GM12865 (cell line): ENCODE measurements at regions not wholly inside any gene's neighbourhood (a gene's known extent, or its start where the extent isn't known, plus 50 kb on each side); places are given as distances from the start of the nearest gene placed in this dataset.

Experiments used
- DNase-seq: peaks from one replicate; pipeline ENCODE4 v3.0.0; 2010; ENCODE audit warnings: low read depth
- H3K4me3 ChIP-seq: 2 replicates; pipeline ENCODE4 v1.5.1; 2011; ENCODE audit warnings: mild to moderate bottlenecking, low read depth, low read length, control low read depth
- TF ChIP-seq, protein P1 (sequence below): IDR thresholded peaks from 2 replicates; pipeline ENCODE4 v1.5.1; 2011; ENCODE audit warnings: low read length, control low read depth, low read depth, inconsistent platforms; ENCODE audit not compliant: insufficient read depth; ENCODE audit errors: missing control alignments

- no peak overlapping the region for H3K4me3 ChIP-seq
- DNase-seq: no peak
- TF ChIP-seq, protein P1, sequence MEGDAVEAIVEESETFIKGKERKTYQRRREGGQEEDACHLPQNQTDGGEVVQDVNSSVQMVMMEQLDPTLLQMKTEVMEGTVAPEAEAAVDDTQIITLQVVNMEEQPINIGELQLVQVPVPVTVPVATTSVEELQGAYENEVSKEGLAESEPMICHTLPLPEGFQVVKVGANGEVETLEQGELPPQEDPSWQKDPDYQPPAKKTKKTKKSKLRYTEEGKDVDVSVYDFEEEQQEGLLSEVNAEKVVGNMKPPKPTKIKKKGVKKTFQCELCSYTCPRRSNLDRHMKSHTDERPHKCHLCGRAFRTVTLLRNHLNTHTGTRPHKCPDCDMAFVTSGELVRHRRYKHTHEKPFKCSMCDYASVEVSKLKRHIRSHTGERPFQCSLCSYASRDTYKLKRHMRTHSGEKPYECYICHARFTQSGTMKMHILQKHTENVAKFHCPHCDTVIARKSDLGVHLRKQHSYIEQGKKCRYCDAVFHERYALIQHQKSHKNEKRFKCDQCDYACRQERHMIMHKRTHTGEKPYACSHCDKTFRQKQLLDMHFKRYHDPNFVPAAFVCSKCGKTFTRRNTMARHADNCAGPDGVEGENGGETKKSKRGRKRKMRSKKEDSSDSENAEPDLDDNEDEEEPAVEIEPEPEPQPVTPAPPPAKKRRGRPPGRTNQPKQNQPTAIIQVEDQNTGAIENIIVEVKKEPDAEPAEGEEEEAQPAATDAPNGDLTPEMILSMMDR: no peak
These were observed 116.9 kb downstream of the BDH1 start for GRCh38 chr3:197438906-197439305.

GRCh38 chr3:197435426-197435825 lies 120.3 kb downstream of the BDH1 start:
- DNase-seq: no peak
- TF ChIP-seq, protein P1: no peak
- H3K4me3 ChIP-seq: no peak overlapping the region

GRCh38 chr3:197434830-197435229 lies 120.9 kb downstream of the BDH1 start:
- TF ChIP-seq, protein P1: no peak
- no peak for DNase-seq
- H3K4me3 ChIP-seq: no peak overlapping the region

DNA sequence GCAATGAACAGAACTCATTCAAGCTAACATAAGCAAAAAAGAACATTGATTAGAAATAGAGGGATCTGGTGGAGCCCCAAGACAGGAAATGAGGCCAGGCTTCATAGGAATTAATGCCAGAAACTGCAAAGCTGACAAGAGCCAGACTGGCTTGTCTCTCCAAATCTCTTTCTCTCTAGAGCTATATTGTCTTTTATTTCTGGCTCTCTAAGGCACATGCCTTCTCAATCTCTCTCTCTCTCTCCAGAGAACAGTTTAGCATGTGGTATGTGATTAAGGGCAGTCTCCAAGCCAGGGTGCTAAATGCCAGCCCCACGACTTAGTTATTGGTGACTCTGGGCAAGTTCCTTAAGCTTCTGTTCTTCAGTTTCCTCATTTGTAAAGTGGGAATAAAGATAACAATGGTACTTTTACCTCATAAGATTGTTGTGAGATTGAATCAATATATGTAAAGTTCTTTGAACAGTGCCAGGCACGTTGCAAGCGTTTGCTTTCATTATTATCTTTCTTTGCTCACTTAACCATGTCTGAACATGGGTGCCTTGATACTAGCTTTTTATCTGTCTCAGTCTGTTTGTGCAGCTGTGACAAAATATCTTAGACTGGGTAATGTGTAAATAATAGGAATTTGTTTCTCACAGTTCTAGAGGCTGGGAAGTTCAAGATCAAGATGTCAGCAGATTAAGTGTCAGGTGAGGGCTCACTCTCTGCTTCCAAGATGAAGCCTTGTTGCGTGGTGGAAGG lies 123.2 kb downstream of the BDH1 start:
- DNase-seq: no peak
- TF ChIP-seq, protein P1: no peak
- no peak overlapping the region for H3K4me3 ChIP-seq

GRCh38 chr3:197431346-197431910 lies 124.3 kb downstream of the BDH1 start:
- TF ChIP-seq, protein P1: no peak
- DNase-seq: no peak
- H3K4me3 ChIP-seq: no peak overlapping the region

- no peak overlapping the region for H3K4me3 ChIP-seq
- TF ChIP-seq, protein P1: no peak
- DNase-seq: no peak
These were observed 124.8 kb downstream of the BDH1 start for GRCh38 chr3:197430934-197431333.

DNA sequence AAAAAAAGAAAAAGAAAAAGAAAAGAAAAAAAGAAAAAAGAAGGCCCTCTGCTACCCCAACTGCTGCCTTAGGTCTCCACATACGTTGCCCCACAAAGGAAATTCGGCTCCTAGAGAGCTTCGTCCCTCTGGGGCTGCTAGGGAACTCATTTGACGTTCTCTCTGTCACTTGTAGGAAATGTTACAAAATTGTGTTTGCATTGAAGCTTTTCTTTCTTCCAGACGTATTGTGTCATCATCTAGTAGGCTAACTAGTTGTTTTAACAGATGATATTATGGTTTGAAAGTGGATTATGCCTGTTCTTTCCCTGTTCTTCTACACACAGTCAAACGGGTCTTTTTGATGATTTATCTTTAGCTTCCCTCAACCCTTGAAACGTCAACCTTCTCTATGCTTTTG lies 125.3 kb downstream of the BDH1 start:
- TF ChIP-seq, protein P1: no peak
- H3K4me3 ChIP-seq: no peak overlapping the region
- no peak for DNase-seq
